OCI-LY3 (cell line): ENCODE measurements at regions not wholly inside any gene's neighbourhood (a gene's known extent, or its start where the extent isn't known, plus 50 kb on each side); places are given as distances from the start of the nearest gene placed in this dataset.

Experiments used
- CTCF ChIP-seq: fragments of 200-600, 300-600 bp; sonication (generic); IDR thresholded peaks from 2 replicates; pipeline ENCODE4 v1.5.1; 2014; ENCODE audit warnings: antibody characterized with exemption, low read length, low read depth
- EZH2phosphoT487 ChIP-seq: fragments of 200-600 bp; shearing (Covaris generic); IDR thresholded peaks from 2 replicates; pipeline ENCODE4 v1.6.1; 2018; ENCODE audit warnings: antibody characterized with exemption, mixed run types, low read depth

- TF ChIP-seq CTCF: no peak
- no peak for TF ChIP-seq EZH2phosphoT487
Observed at GRCh38 chr14:53384073-53384472, 230.9 kb upstream of the DDHD1 start.
